K562 (cell line): ENCODE measurements at regions not wholly inside any gene's neighbourhood (a gene's known extent, or its start where the extent isn't known, plus 50 kb on each side); places are given as distances from the start of the nearest gene placed in this dataset.

ENCODE experiments used
- JUN ChIP-seq, 2 experiments: sonication (generic) in 1 of 2; formaldehyde crosslinking in 1 of 2; IDR thresholded peaks; 2 replicates each; pipeline versions ENCODE4 v1.6.1 to v1.8.0; 2012 to 2022; ENCODE audit warnings: borderline replicate concordance in 2 of 2, mild to moderate bottlenecking in 2 of 2, improper control_type of control experiment in 1 of 2, low read depth in 1 of 2, low read length in 1 of 2, missing genetic modification reagents in 1 of 2
- POLR2A ChIP-seq: fragments of 450-650 bp; conservative IDR thresholded peaks from 2 replicates; pipeline ENCODE4 v1.6.1; 2016
- TF ChIP-seq, protein P1 (sequence below), 3 experiments: IDR thresholded peaks in 2 of 3; conservative IDR thresholded peaks in 1 of 3; 2 replicates each; pipeline ENCODE4 v1.5.1; 2011 to 2012; ENCODE audit warnings: low read length in 3 of 3, mild to moderate bottlenecking in 3 of 3, control low read depth in 2 of 3, improper control_type of control experiment in 1 of 3, inconsistent platforms in 1 of 3, low read depth in 1 of 3, mixed read lengths in 1 of 3, moderate library complexity in 1 of 3; ENCODE audit not compliant: insufficient read depth in 2 of 3

DNA sequence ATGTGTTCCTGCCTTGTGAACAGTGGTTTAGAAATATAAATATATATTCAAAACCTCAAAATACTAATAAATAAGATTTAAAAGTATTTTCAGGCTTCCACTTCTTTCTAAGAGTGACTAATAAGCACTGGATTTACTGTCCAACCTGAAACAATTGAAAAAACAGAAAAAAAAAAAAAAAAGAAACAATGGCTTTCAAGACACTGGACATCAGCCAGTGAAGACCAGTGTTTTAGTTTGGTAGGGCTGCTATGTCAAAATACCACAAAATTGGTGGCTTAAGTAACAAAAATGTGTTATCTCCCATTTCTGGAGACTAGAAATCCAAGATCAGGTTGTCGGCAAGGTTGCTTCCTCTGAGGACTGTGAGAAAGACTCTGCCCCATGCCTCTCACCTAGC is 101.4 kb upstream of the PDE7B start:
- TF ChIP-seq, protein P1, sequence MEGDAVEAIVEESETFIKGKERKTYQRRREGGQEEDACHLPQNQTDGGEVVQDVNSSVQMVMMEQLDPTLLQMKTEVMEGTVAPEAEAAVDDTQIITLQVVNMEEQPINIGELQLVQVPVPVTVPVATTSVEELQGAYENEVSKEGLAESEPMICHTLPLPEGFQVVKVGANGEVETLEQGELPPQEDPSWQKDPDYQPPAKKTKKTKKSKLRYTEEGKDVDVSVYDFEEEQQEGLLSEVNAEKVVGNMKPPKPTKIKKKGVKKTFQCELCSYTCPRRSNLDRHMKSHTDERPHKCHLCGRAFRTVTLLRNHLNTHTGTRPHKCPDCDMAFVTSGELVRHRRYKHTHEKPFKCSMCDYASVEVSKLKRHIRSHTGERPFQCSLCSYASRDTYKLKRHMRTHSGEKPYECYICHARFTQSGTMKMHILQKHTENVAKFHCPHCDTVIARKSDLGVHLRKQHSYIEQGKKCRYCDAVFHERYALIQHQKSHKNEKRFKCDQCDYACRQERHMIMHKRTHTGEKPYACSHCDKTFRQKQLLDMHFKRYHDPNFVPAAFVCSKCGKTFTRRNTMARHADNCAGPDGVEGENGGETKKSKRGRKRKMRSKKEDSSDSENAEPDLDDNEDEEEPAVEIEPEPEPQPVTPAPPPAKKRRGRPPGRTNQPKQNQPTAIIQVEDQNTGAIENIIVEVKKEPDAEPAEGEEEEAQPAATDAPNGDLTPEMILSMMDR (IDR thresholded peaks at IDR 0.05 in 2 of 3, conservative IDR thresholded peaks at IDR 0.05 in 1 of 3; ENCODE audit: insufficient read depth in 2 of 3, low read depth in 1 of 3, low read length in 3 of 3): no peak
- TF ChIP-seq POLR2A: no peak
- no peak for TF ChIP-seq JUN (IDR thresholded peaks at IDR 0.05; ENCODE audit: borderline replicate concordance, low read depth, low read length)
- TF ChIP-seq JUN (CRISPR knock-in tag; IDR thresholded peaks at IDR 0.05; ENCODE audit: borderline replicate concordance): no peak
